22Rv1 (cell line): ENCODE measurements at regions not wholly inside any gene's neighbourhood (a gene's known extent, or its start where the extent isn't known, plus 50 kb on each side); places are given as distances from the start of the nearest gene placed in this dataset.

ENCODE experiments used
- ZFX ChIP-seq: fragments of 450-650 bp; IDR thresholded peaks from 2 replicates; pipeline ENCODE4 v1.6.1; 2017; ENCODE audit warnings: antibody characterized with exemption, borderline replicate concordance
- TF ChIP-seq, protein P1 (sequence below): fragments of 450-650 bp; IDR thresholded peaks from 2 replicates; pipeline ENCODE4 v1.5.1; 2017; ENCODE audit warnings: mild to moderate bottlenecking

DNA sequence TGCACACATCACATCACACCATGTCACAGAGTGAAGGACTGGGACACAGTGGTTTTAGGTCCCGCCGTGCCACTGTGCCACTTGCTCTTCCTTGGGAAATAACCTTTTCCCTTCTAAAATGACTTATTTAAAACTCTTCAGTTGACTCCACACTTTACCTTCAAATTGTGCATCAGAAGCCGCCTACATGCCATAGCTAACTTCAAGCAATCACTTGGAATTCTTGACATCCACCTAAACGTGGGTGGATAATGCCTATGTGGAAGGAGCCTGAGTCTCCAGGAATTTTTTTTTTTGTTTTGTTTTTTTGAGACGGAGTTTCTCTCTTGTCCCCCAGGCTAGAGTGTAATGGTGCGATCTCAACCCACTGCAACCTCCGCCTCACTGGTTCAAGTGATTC, 777.4 kb upstream of the TENM3 start:
- TF ChIP-seq, protein P1, sequence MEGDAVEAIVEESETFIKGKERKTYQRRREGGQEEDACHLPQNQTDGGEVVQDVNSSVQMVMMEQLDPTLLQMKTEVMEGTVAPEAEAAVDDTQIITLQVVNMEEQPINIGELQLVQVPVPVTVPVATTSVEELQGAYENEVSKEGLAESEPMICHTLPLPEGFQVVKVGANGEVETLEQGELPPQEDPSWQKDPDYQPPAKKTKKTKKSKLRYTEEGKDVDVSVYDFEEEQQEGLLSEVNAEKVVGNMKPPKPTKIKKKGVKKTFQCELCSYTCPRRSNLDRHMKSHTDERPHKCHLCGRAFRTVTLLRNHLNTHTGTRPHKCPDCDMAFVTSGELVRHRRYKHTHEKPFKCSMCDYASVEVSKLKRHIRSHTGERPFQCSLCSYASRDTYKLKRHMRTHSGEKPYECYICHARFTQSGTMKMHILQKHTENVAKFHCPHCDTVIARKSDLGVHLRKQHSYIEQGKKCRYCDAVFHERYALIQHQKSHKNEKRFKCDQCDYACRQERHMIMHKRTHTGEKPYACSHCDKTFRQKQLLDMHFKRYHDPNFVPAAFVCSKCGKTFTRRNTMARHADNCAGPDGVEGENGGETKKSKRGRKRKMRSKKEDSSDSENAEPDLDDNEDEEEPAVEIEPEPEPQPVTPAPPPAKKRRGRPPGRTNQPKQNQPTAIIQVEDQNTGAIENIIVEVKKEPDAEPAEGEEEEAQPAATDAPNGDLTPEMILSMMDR: no peak
- no peak for TF ChIP-seq ZFX
